Psoas muscle (tissue), 7 donors: ENCODE measurements at regions not wholly inside any gene's neighbourhood (a gene's known extent, or its start where the extent isn't known, plus 50 kb on each side); places are given as distances from the start of the nearest gene placed in this dataset.

Experiments
- ATAC-seq, 4 donors: fragments of 200-7000 bp; cut with Tn5 transposase; one replicate each; pipeline ENCODE4 v1.9.1; 2020; ENCODE audit warnings: moderate library complexity in 3 of 4, mild to moderate bottlenecking in 2 of 4
- DNase-seq, 2 donors: peaks; one replicate each; pipeline ENCODE4 v3.0.0-alpha.2; 2020
- H3K27ac ChIP-seq: fragments of 200-600 bp; one replicate; pipeline ENCODE4 v1.8.0; 2022
- H3K27me3 ChIP-seq, 3 donors: fragments of 200-600 bp in 1 of 3; one replicate each; pipeline versions ENCODE4 v1.6.1 to v1.8.0; 2013 to 2022; ENCODE audit warnings: low read length in 2 of 3, mild to moderate bottlenecking in 2 of 3, moderate library complexity in 1 of 3; ENCODE audit not compliant: insufficient read depth in 3 of 3
- H3K36me3 ChIP-seq, 2 donors: fragments of 200-600 bp in 1 of 2; one replicate each; pipeline versions ENCODE4 v1.6.1 to v1.8.0; 2013 to 2022; ENCODE audit warnings: low read depth in 1 of 2, mild to moderate bottlenecking in 1 of 2, moderate library complexity in 1 of 2; ENCODE audit not compliant: insufficient read depth in 1 of 2
- H3K4me1 ChIP-seq: fragments of 200-600 bp; one replicate; pipeline ENCODE4 v1.8.0; 2022
- H3K4me3 ChIP-seq: fragments of 200-600 bp; one replicate; pipeline ENCODE4 v1.8.0; 2022; ENCODE audit warnings: mild to moderate bottlenecking
- H3K9me3 ChIP-seq: fragments of 200-600 bp; one replicate; pipeline ENCODE4 v1.8.0; 2022
- CTCF ChIP-seq: fragments of 200-600 bp; IDR thresholded peaks from one replicate; pipeline ENCODE4 v1.8.0; 2022; ENCODE audit warnings: antibody characterized with exemption
- WGBS, 3 donors: extraction: QIAGEN DNeasy Blood & Tissue Kit; methylation state at CpG; one replicate each; pipeline versions ENCODE4 v1.1.6 to v1.1.7; 2013; 5-methylcytosine and 5-hydroxymethylcytosine counted together
- intact Hi-C, 2 donors: fragments of 100-400 bp; cut with DNase I; formaldehyde crosslinking; loops; one replicate each; pipeline versions ENCODE4 v1.11.0 to v1.14.2; 2022
- donor health status: healthy with polysubstance abuse.
- donor health status: DM: no; HTN: no; CAD: no; lungs with moderate emphysema.
- donor health status: Bipolar disorder and iron deficiency.
- donor health status: healthy.
- donor health status: DM: yes; HTN: yes; CAD: no.
- donor health status: DM: no; HTN: no; CAD: no.
- donor health status: DM: yes; HTN: yes; CAD: no.

DNA sequence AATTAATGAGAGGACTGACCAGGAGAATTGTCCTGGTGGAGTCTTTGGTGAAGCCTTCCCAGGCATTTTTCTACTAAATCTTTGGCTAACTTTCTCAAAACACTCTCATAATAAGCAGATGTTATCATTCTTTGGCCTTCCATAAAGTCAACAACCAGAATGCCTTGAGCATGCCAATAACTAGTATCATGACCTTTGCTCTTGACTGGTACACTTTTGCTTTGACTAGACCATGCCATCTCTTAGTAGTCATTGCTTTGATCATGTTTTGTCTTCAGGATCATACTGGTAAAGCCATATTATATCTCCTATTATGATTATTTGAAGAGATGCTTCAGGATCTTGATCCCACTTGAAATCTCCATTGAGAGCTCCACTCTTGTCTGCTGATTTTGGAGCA, 506.9 kb downstream of the ELAVL2 start:
- intact Hi-C loops, result no loop called here
- H3K4me3 ChIP-seq, result no peak overlapping the region
- no peaks in the 10 kb centered on the region for H3K4me1 ChIP-seq
- DNase-seq, result no peak
- H3K9me3 ChIP-seq, result no peaks in the 10 kb centered on the region
- TF ChIP-seq CTCF, result no peak
- H3K36me3 ChIP-seq, result no peaks in the 10 kb centered on the region
- ATAC-seq, result no peak
- peaks cover 0 to 3% (median 0%) of the 10 kb centered on the region in 3 donors for H3K27me3 ChIP-seq
- H3K27ac ChIP-seq, result no peak overlapping the region

GRCh38 chr9:23321049-23321448, 505.0 kb downstream of the ELAVL2 start:
- WGBS, 3 donors, result 30 to 57% (median 31%) methylated on average over 2 of the region's 2 CpGs
- TF ChIP-seq CTCF, result no peak
- no peak for ATAC-seq
- intact Hi-C loops, result no loop called here
- Histone ChIP-seq H3K4me3 (no peak overlapping the region), H3K4me1 (no peaks in the 10 kb centered on the region), H3K27ac (no peak overlapping the region), H3K36me3 (no peaks in the 10 kb centered on the region), H3K9me3 (no peaks in the 10 kb centered on the region), H3K27me3 (peaks cover 0 to 3% (median 0%) of the 10 kb centered on the region in 3 donors)
- no peak for DNase-seq

DNA sequence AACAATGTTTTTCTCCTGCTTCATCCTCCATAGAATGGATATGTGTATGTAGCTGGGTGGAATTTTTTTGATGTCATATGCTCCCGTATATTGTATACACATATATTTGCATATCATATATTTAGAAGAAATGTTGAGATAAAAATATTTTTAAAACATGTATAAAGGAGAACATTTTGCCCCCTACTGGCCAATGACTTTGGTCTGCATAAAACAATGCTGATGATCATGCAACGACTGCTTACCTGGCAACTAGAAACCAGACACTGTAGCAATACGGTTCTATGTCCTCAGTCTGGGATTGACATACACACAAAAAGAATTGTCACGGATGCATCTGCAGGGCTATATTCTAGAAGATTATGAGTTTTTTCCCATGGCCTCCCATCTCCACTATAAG, 503.6 kb downstream of the ELAVL2 start:
- Histone ChIP-seq H3K4me1 (no peaks in the 10 kb centered on the region), H3K9me3 (no peaks in the 10 kb centered on the region), H3K4me3 (no peak overlapping the region), H3K27me3 (peaks cover 0 to 3% (median 0%) of the 10 kb centered on the region in 3 donors), H3K27ac (no peak overlapping the region), H3K36me3 (no peaks in the 10 kb centered on the region)
- 67 to 77% (median 69%) methylated on average over 4 of the region's 4 CpGs for WGBS, 3 donors
- intact Hi-C loops, result no loop called here
- ATAC-seq (no peak), DNase-seq (no peak)
- TF ChIP-seq CTCF, result no peak

DNA sequence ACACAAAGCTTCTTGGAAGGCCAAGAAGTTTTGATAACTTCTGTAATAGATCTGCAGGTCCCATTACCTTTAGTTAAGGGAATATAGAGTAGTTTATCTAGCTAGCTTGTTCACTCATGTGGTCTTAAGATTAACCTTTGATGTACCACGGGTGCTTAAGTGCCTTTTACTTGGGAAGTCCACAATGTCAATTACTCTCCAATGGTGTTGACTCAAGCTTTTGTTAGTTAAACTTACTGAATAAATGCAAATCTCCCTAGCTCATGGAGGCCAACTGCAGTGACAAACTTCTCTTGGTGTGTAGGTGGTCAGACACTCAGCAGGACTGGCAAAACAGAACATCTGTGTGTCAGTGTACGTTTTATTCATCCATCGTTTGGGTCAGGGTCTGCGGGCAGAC, 501.5 kb downstream of the ELAVL2 start:
- no peak for DNase-seq
- no peak for ATAC-seq
- no peak overlapping the region for H3K4me3 ChIP-seq
- WGBS, 3 donors, result 79 to 83% (median 82%) methylated on average over 4 of the region's 4 CpGs
- intact Hi-C loops, result no loop called here
- H3K9me3 ChIP-seq, result no peaks in the 10 kb centered on the region
- H3K27ac ChIP-seq, result no peak overlapping the region
- H3K4me1 ChIP-seq, result no peaks in the 10 kb centered on the region
- TF ChIP-seq CTCF, result no peak
- no peaks in the 10 kb centered on the region for H3K36me3 ChIP-seq
- H3K27me3 ChIP-seq, result no peaks in the 10 kb centered on the region

DNA sequence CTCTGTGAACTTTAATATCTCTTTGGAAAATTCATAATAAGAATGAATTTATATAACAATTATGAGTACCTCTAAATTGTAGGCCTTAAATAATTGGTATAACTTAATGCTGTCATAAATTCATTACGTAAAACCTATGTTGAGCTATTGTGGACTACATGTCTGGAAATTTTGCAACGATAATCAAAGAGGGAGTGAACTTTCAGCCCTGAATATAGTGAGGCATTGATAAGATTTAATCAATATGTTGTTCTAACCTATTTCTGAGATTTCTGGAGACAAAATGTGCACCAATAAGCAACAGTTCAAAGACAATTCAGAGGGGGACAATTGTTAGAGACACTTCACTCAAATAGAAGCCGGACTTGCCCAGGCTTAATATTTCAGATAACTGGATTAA, 499.4 kb downstream of the ELAVL2 start:
- Histone ChIP-seq H3K27me3 (no peaks in the 10 kb centered on the region), H3K4me3 (no peak overlapping the region), H3K9me3 (no peaks in the 10 kb centered on the region), H3K4me1 (no peaks in the 10 kb centered on the region), H3K36me3 (no peaks in the 10 kb centered on the region), H3K27ac (no peak overlapping the region)
- ATAC-seq, result no peak
- no peak for DNase-seq
- intact Hi-C loops, result no loop called here
- no peak for TF ChIP-seq CTCF
- WGBS, 3 donors, result 94 to 97% (median 96%) methylated on average over 3 of the region's 3 CpGs
